ENCODE measurements at regions not wholly inside any gene's neighbourhood (a gene's known extent, or its start where the extent isn't known, plus 50 kb on each side); places are given as distances from the start of the nearest gene placed in this dataset.

GRCh38 chr15:60218256-60218655 lies 179.5 kb downstream of the ANXA2 start:
- H3K27me3 Mint-ChIP-seq (ENCODE audit: low read depth, unreplicated experiment), result peaks cover 8% of the 10 kb centered on the region
- Histone ChIP-seq H3K9me3 (ENCODE audit: insufficient read depth, low read depth, low read length) (no peaks in the 10 kb centered on the region), H3K36me3 (ENCODE audit: insufficient read depth, low read length) (no peaks in the 10 kb centered on the region), H3K27ac (ENCODE audit: low read depth, low read length) (no peak overlapping the region), H3K4me3 (ENCODE audit: insufficient read depth, low read depth, low read length) (no peak overlapping the region), H3K27me3 (ENCODE audit: insufficient read depth, low read length) (peaks cover 2% of the 10 kb centered on the region), H3K79me2 (ENCODE audit: insufficient read depth, low read length) (no peaks in the 10 kb centered on the region), H3K4me1 (ENCODE audit: insufficient read depth, low read length) (no peaks in the 10 kb centered on the region), H3K9ac (ENCODE audit: low read length) (no peak overlapping the region), H3K4me2 (ENCODE audit: low read length) (no peak overlapping the region), H4K20me1 (ENCODE audit: insufficient read depth, low read length) (no peaks in the 10 kb centered on the region), H2AFZ (ENCODE audit: low read depth, low read length) (no peak overlapping the region)
- peaks cover 2% of the 10 kb centered on the region for H3K9me3 Mint-ChIP-seq (ENCODE audit: unreplicated experiment)
- H3K36me3 Mint-ChIP-seq (ENCODE audit: low read depth, unreplicated experiment), result no peaks in the 10 kb centered on the region
- DNase-seq (ENCODE audit: low read depth), result no peak
- no peak overlapping the region for H3K27ac Mint-ChIP-seq (ENCODE audit: unreplicated experiment)
- H3K4me3 Mint-ChIP-seq (ENCODE audit: unreplicated experiment), result no peak overlapping the region
- no peak for FAIRE-seq
- H3K4me1 Mint-ChIP-seq (ENCODE audit: low read depth, unreplicated experiment), result peaks cover 13% of the 10 kb centered on the region
- TF ChIP-seq EZH2 (IDR thresholded peaks at IDR 0.05; ENCODE audit: insufficient read depth, low read length) (no peak), CTCF (IDR thresholded peaks at IDR 0.05; ENCODE audit: insufficient read depth, low read depth, low read length) (no peak)

GRCh38 chr15:60219866-60220265 lies 177.9 kb downstream of the ANXA2 start:
- Mint-ChIP-seq H3K36me3 (ENCODE audit: low read depth, unreplicated experiment) (no peaks in the 10 kb centered on the region), H3K4me1 (ENCODE audit: low read depth, unreplicated experiment) (peaks cover 13% of the 10 kb centered on the region), H3K27ac (ENCODE audit: unreplicated experiment) (peak overlapping the region; percentile 59), H3K9me3 (ENCODE audit: unreplicated experiment) (no peaks in the 10 kb centered on the region), H3K4me3 (ENCODE audit: unreplicated experiment) (no peak overlapping the region), H3K27me3 (ENCODE audit: low read depth, unreplicated experiment) (peaks cover 7% of the 10 kb centered on the region)
- no peak for DNase-seq (ENCODE audit: low read depth)
- Histone ChIP-seq H4K20me1 (ENCODE audit: insufficient read depth, low read length) (no peaks in the 10 kb centered on the region), H3K9me3 (ENCODE audit: insufficient read depth, low read depth, low read length) (no peaks in the 10 kb centered on the region), H3K4me1 (ENCODE audit: insufficient read depth, low read length) (no peaks in the 10 kb centered on the region), H3K27ac (ENCODE audit: low read depth, low read length) (no peak overlapping the region), H3K79me2 (ENCODE audit: insufficient read depth, low read length) (no peaks in the 10 kb centered on the region), H3K27me3 (ENCODE audit: insufficient read depth, low read length) (peaks cover 2% of the 10 kb centered on the region), H3K4me3 (ENCODE audit: insufficient read depth, low read depth, low read length) (no peak overlapping the region), H3K9ac (ENCODE audit: low read length) (no peak overlapping the region), H3K4me2 (ENCODE audit: low read length) (no peak overlapping the region), H3K36me3 (ENCODE audit: insufficient read depth, low read length) (no peaks in the 10 kb centered on the region), H2AFZ (ENCODE audit: low read depth, low read length) (no peak overlapping the region)
- no peak for FAIRE-seq
- TF ChIP-seq CTCF (IDR thresholded peaks at IDR 0.05; ENCODE audit: insufficient read depth, low read depth, low read length) (no peak), EZH2 (IDR thresholded peaks at IDR 0.05; ENCODE audit: insufficient read depth, low read length) (no peak)

GRCh38 chr15:60221356-60221755 lies 176.4 kb downstream of the ANXA2 start:
- H3K27me3 Mint-ChIP-seq (ENCODE audit: low read depth, unreplicated experiment), result peaks cover 11% of the 10 kb centered on the region
- DNase-seq (ENCODE audit: low read depth) (no peak), FAIRE-seq (no peak)
- Histone ChIP-seq H3K27ac (ENCODE audit: low read depth, low read length) (no peak overlapping the region), H3K9ac (ENCODE audit: low read length) (no peak overlapping the region), H3K27me3 (ENCODE audit: insufficient read depth, low read length) (peaks cover 6% of the 10 kb centered on the region), H3K4me3 (ENCODE audit: insufficient read depth, low read depth, low read length) (no peak overlapping the region), H3K36me3 (ENCODE audit: insufficient read depth, low read length) (no peaks in the 10 kb centered on the region), H3K9me3 (ENCODE audit: insufficient read depth, low read depth, low read length) (no peaks in the 10 kb centered on the region), H2AFZ (ENCODE audit: low read depth, low read length) (no peak overlapping the region), H4K20me1 (ENCODE audit: insufficient read depth, low read length) (no peaks in the 10 kb centered on the region), H3K4me1 (ENCODE audit: insufficient read depth, low read length) (no peaks in the 10 kb centered on the region), H3K79me2 (ENCODE audit: insufficient read depth, low read length) (no peaks in the 10 kb centered on the region), H3K4me2 (ENCODE audit: low read length) (no peak overlapping the region)
- H3K9me3 Mint-ChIP-seq (ENCODE audit: unreplicated experiment), result no peaks in the 10 kb centered on the region
- TF ChIP-seq CTCF (IDR thresholded peaks at IDR 0.05; ENCODE audit: insufficient read depth, low read depth, low read length) (no peak), EZH2 (IDR thresholded peaks at IDR 0.05; ENCODE audit: insufficient read depth, low read length) (no peak)
- no peaks in the 10 kb centered on the region for H3K36me3 Mint-ChIP-seq (ENCODE audit: low read depth, unreplicated experiment)
- peaks cover 13% of the 10 kb centered on the region for H3K4me1 Mint-ChIP-seq (ENCODE audit: low read depth, unreplicated experiment)
- H3K27ac Mint-ChIP-seq (ENCODE audit: unreplicated experiment), result no peak overlapping the region
- no peak overlapping the region for H3K4me3 Mint-ChIP-seq (ENCODE audit: unreplicated experiment)
